GM21576 (cell line): ENCODE measurements at regions not wholly inside any gene's neighbourhood (a gene's known extent, or its start where the extent isn't known, plus 50 kb on each side); places are given as distances from the start of the nearest gene placed in this dataset.
"Not testable (repeated sequence)": the region's sequence is repeated elsewhere in the genome, so short reads cannot be mapped to it uniquely, and the experiment has no call there.

Experiments used
- ATAC-seq: cut with Tn5 transposase; IDR thresholded peaks from one replicate; pipeline ENCODE4 v1.9.1; 2021; ENCODE audit warnings: mild to moderate bottlenecking, moderate library complexity; ENCODE audit not compliant: unreplicated experiment

- ATAC-seq, result no peak
Measured at GRCh38 chr6:146981981-146982380, 222.2 kb upstream of the STXBP5 start.

- ATAC-seq, result no peak
Measured at GRCh38 chr6:146984251-146984924, 219.8 kb upstream of the STXBP5 start.

GRCh38 chr6:146985111-146985510 lies 219.1 kb upstream of the STXBP5 start:
- no peak for ATAC-seq

DNA sequence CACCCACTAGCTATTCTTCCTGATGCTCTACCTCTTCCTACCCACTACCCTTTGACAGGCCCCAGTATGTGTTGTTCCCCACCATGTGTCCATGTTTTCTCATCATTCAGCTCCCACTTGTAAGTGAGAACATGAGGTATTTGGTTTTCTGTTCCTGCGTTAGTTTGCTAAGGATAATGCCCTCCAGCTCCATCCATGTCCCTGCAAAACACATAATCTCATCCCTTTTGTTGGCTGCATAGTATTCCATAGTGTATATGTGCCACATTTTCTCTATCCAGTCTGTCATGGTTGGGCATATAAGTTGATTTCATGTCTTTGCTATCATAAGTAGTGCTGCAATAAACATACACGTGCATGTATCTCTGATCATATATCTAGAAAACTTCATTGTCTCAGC lies 218.3 kb upstream of the STXBP5 start:
- no peak for ATAC-seq

- ATAC-seq, result not testable (repeated sequence)
Measured at GRCh38 chr6:146987938-146988337, 216.3 kb upstream of the STXBP5 start.

DNA sequence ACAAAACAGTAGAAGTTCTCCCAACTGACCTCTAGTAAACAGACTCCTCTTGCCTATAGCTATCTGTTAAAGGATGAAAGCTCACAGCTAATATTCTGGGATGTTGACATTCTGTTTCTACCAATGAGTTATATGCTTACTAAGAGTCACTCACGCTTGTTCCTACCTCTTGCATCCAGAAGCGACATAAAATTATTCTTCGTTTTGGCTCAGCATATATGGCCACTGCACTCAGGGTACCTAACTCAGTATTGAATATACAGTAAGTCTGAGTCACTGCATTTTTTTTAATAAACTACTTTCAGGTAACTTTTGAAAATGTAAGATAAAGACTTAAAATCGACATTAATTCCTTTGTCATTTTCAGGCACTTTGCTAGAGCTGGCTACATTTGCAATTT lies 214.4 kb upstream of the STXBP5 start:
- no peak for ATAC-seq

- ATAC-seq, result no peak
Measured at GRCh38 chr6:146990284-146990683, 213.9 kb upstream of the STXBP5 start.

DNA sequence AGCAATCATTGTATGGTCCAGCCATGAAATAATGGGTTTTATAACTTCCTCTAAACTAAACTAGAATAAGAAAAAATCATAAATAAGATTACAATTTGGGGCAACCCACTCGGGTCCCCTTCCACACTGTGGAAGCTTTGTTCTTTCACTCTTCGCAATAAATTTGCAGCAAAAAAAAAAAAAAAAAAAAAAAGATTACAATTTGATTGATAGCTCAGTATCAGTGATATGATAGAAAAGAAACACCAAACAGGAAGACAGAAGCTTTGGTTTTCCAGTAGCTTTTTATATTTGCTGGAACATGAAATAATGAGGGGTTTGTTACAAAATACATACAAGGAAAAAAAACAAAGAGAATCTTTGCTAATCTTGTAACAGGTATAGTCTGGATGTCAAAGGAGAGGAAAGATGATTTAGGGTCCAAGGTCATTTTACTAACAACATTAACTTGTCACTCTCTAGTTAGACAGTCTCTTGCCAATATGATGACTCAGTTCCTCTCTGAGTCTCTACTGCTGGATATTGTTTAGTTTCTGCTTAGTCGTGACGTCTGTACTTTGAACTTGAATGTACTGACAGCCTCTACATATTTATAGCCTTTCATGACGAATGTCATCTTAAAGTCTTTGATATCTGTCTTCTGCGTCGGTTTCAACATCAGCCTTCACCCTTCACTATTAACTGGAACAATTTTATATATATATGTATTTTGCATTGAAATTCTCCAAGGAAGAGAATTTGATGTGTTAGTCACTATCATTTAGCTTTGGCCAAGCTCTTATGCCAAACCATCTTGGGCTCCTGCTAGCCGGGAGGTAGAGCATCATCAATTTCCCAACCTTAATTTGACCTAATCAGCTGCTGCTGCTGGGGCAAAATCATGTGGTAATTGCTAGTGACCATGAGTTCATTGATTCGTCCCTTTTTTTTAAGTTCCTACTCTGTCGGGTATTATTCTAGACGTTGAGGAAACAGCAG lies 213.1 kb upstream of the STXBP5 start:
- no peak for ATAC-seq

DNA sequence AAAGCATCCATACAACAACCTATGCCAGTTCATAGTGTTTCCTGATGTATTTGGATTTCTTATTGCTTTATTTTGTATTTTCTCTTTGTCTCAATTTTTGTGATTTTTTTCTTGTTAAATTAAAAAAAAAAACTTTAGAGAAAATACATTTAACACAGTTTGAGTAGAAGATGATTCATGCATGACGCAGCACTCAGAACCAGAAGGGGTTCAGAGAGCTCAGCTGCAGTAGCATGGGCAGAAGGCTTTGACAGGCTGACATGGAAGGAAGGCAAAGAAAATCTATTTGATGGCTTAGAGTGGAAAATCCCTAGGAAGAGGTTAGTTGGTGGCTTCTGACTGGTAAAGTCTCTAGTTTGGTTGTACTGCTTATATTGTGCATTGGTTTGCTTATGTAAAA lies 207.2 kb upstream of the STXBP5 start:
- ATAC-seq, result no peak

GRCh38 chr6:146999766-147000165 lies 204.5 kb upstream of the STXBP5 start:
- no peak for ATAC-seq

- no peak for ATAC-seq
Measured at GRCh38 chr6:147000545-147001488, 203.4 kb upstream of the STXBP5 start.

GRCh38 chr6:147001621-147002020 lies 202.6 kb upstream of the STXBP5 start:
- ATAC-seq, result no peak

GRCh38 chr6:147003186-147003585 lies 201.0 kb upstream of the STXBP5 start:
- no peak for ATAC-seq

- ATAC-seq, result no peak
Measured at GRCh38 chr6:147005499-147005898, 198.7 kb upstream of the STXBP5 start.

GRCh38 chr6:147007441-147007840 lies 196.8 kb upstream of the STXBP5 start:
- ATAC-seq, result no peak

DNA sequence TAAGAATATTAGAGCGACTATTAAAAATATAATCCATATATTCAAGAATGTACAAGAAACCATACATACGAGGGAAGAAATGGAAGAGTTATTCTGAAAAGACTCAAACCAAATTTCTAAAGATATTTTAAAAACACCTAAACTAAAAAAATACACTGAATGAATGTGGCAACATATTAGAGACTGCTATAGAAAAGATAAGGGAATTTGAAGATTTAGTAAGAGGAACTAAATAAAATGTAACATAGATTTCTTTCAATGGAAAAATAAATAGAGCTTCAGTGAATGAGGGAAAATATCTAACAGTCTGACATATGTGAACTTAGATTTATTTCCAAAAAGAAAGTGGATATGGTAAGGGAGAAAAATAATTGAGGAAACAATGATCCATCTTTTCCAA lies 194.9 kb upstream of the STXBP5 start:
- ATAC-seq, result no peak

GRCh38 chr6:147015674-147016073 lies 188.5 kb upstream of the STXBP5 start:
- no peak for ATAC-seq

GRCh38 chr6:147016440-147016839 lies 187.8 kb upstream of the STXBP5 start:
- ATAC-seq, result no peak

- no peak for ATAC-seq
Measured at GRCh38 chr6:147017153-147017552, 187.1 kb upstream of the STXBP5 start.

DNA sequence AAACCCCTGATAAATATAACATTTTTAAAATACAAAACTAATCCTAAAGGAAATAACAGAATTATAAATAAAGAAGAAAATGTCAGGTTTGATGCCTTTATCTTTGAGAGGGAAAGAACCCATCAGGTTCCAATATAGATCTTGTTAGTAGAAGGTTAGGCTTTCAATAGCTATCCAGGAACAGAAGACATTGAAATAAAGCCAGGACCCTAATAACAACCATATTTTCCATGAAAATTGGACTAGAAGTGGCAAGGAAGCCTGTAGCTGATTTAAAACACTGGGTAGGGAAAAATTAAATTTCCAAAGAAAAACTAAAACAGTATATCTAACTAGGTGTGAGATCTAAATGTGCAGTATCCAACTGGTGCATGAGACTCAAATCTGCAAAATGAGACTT lies 185.2 kb upstream of the STXBP5 start:
- ATAC-seq, result no peak

DNA sequence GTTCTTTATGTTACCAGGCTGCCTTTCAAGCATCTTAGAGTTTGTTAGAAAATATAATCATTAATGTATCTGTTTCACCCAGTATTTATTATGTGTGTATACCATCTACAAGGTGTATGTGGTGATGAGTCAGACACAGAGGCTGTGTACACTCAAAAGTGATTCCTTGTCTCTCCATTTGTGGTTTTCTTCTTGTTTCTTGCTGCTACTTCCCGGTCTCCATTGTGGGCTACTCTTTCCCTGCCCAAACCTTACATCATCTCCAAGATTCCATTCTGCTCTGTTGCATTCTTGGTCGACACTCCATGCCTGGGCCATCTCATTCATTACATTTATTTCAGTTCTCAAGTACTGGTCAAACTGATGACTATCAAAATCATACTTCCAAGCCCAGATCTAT lies 182.2 kb upstream of the STXBP5 start:
- no peak for ATAC-seq
